HG02970 (cell line): ENCODE measurements at regions not wholly inside any gene's neighbourhood (a gene's known extent, or its start where the extent isn't known, plus 50 kb on each side); places are given as distances from the start of the nearest gene placed in this dataset.

Source experiments
- ATAC-seq: cut with Tn5 transposase; IDR thresholded peaks from one replicate; pipeline ENCODE4 v1.9.1; 2021; ENCODE audit warnings: mild to moderate bottlenecking, moderate library complexity, moderate number of reproducible peaks; ENCODE audit not compliant: unreplicated experiment, low FRiP score

GRCh38 chr12:85720308-85721033, 115.7 kb downstream of the RASSF9 start:
- ATAC-seq, result no peak

- no peak for ATAC-seq
Observed at GRCh38 chr12:85725991-85726390, 110.2 kb downstream of the RASSF9 start.

GRCh38 chr12:85733221-85733840, 102.9 kb downstream of the RASSF9 start:
- no peak for ATAC-seq

- ATAC-seq, result no peak
Observed at GRCh38 chr12:85733984-85734383, 102.2 kb downstream of the RASSF9 start.

- no peak for ATAC-seq
Observed at GRCh38 chr12:85740186-85740585, 96.0 kb downstream of the RASSF9 start.

- no peak for ATAC-seq
Observed at GRCh38 chr12:85741046-85741445, 95.2 kb downstream of the RASSF9 start.

GRCh38 chr12:85747941-85748495, 88.2 kb downstream of the RASSF9 start:
- ATAC-seq, result no peak
